H9 (cell line): ENCODE measurements at regions not wholly inside any gene's neighbourhood (a gene's known extent, or its start where the extent isn't known, plus 50 kb on each side); places are given as distances from the start of the nearest gene placed in this dataset.
A peak's percentile ranks its signal among the peaks of the same experiment; 100 is the strongest.

Experiments used
- DNase-seq: peaks from one replicate; pipeline ENCODE4 v3.0.0-alpha.2; 2017
- H2AFZ ChIP-seq: one replicate; pipeline ENCODE4 v1.6.1; 2013; ENCODE audit warnings: mild to moderate bottlenecking, low read length, control low read depth, moderate library complexity
- H2AK5ac ChIP-seq: 2 replicates; pipeline ENCODE4 v1.6.1; 2013; ENCODE audit warnings: low read length, control low read depth, mixed read lengths; ENCODE audit not compliant: insufficient read length
- H2BK120ac ChIP-seq: one replicate; pipeline ENCODE4 v1.6.1; 2013; ENCODE audit warnings: low read depth, mild to moderate bottlenecking, low read length, control low read depth, inconsistent platforms; ENCODE audit not compliant: poor library complexity, severe bottlenecking
- H2BK12ac ChIP-seq: 2 replicates; pipeline ENCODE4 v1.6.1; 2013; ENCODE audit warnings: low read length, control low read depth, mixed read lengths, low read depth; ENCODE audit not compliant: insufficient read length
- H2BK15ac ChIP-seq: 2 replicates; pipeline ENCODE4 v1.6.1; 2013; ENCODE audit warnings: low read depth, low read length, control low read depth
- H2BK20ac ChIP-seq: one replicate; pipeline ENCODE4 v1.6.1; 2013; ENCODE audit warnings: low read depth, mild to moderate bottlenecking, low read length, control low read depth, inconsistent platforms; ENCODE audit not compliant: poor library complexity, severe bottlenecking
- H2BK5ac ChIP-seq: 2 replicates; pipeline ENCODE4 v1.6.1; 2013; ENCODE audit warnings: low read length, control low read depth, mixed read lengths; ENCODE audit not compliant: insufficient read length
- H3K14ac ChIP-seq: 2 replicates; pipeline ENCODE4 v1.6.1; 2013; ENCODE audit warnings: low read length, control low read depth; ENCODE audit not compliant: insufficient read depth
- H3K18ac ChIP-seq: 2 replicates; pipeline ENCODE4 v1.6.1; 2013; ENCODE audit warnings: low read depth, mild to moderate bottlenecking, mixed read lengths, low read length, control low read depth; ENCODE audit not compliant: insufficient read length
- H3K23ac ChIP-seq: 2 replicates; pipeline ENCODE4 v1.6.1; 2013; ENCODE audit warnings: low read length, control low read depth, mixed read lengths, low read depth; ENCODE audit not compliant: insufficient read length
- H3K23me2 ChIP-seq: 2 replicates; pipeline ENCODE4 v1.6.1; 2013; ENCODE audit warnings: low read depth, mild to moderate bottlenecking, mixed read lengths, low read length, control low read depth; ENCODE audit not compliant: insufficient read length, poor library complexity, severe bottlenecking
- H3K27ac ChIP-seq: 2 replicates; pipeline ENCODE4 v1.5.1; 2013; ENCODE audit warnings: low read length, control low read depth, mixed read lengths, low read depth; ENCODE audit not compliant: insufficient read length
- H3K27me3 ChIP-seq: 2 replicates; pipeline ENCODE4 v1.6.1; 2013; ENCODE audit warnings: low read length, control low read depth, inconsistent platforms; ENCODE audit not compliant: insufficient read depth
- H3K4ac ChIP-seq: 2 replicates; pipeline ENCODE4 v1.6.1; 2013; ENCODE audit warnings: low read depth, mild to moderate bottlenecking, control low read depth, inconsistent platforms, low read length, moderate library complexity
- H3K4me1 ChIP-seq: 2 replicates; pipeline ENCODE4 v1.6.1; 2013; ENCODE audit warnings: low read length, control low read depth, inconsistent platforms; ENCODE audit not compliant: insufficient read depth
- H3K4me2 ChIP-seq: 2 replicates; pipeline ENCODE4 v1.6.1; 2013; ENCODE audit warnings: low read length, control low read depth, mixed read lengths; ENCODE audit not compliant: insufficient read length, insufficient read depth
- H3K56ac ChIP-seq: 2 replicates; pipeline ENCODE4 v1.6.1; 2013; ENCODE audit warnings: low read depth, mild to moderate bottlenecking, mixed read lengths, low read length, control low read depth; ENCODE audit not compliant: insufficient read length
- H3K79me1 ChIP-seq: 2 replicates; pipeline ENCODE4 v1.6.1; 2013; ENCODE audit warnings: low read depth, mild to moderate bottlenecking, moderate library complexity, low read length, control low read depth, inconsistent platforms; ENCODE audit not compliant: insufficient read depth, poor library complexity, severe bottlenecking
- H3K79me2 ChIP-seq: 2 replicates; pipeline ENCODE4 v1.6.1; 2013; ENCODE audit warnings: low read length, control low read depth, inconsistent platforms; ENCODE audit not compliant: insufficient read depth
- H3K9ac ChIP-seq: 2 replicates; pipeline ENCODE4 v1.6.1; 2013; ENCODE audit warnings: low read length, control low read depth, mixed read lengths; ENCODE audit not compliant: insufficient read length; ENCODE audit errors: extremely low read depth
- H3K9me3 ChIP-seq: one replicate; pipeline ENCODE4 v1.6.1; 2013; ENCODE audit warnings: low read depth, low read length, inconsistent platforms; ENCODE audit not compliant: control insufficient read depth
- H3T11ph ChIP-seq: one replicate; pipeline ENCODE4 v1.6.1; 2013; ENCODE audit warnings: mild to moderate bottlenecking, low read length, control low read depth, inconsistent platforms
- H4K20me1 ChIP-seq: one replicate; pipeline ENCODE4 v1.6.1; 2013; ENCODE audit not compliant: control insufficient read depth, insufficient read length, insufficient read depth
- H4K5ac ChIP-seq: 2 replicates; pipeline ENCODE4 v1.6.1; 2013; ENCODE audit warnings: low read depth, mild to moderate bottlenecking, mixed read lengths, low read length, control low read depth; ENCODE audit not compliant: insufficient read length
- H4K8ac ChIP-seq: replicated peaks from 2 replicates; pipeline ENCODE4 v1.6.1; 2013; ENCODE audit warnings: low read length, control low read depth, mixed read lengths, low read depth; ENCODE audit not compliant: insufficient read length
- H4K91ac ChIP-seq: 2 replicates; pipeline ENCODE4 v1.6.1; 2013; ENCODE audit warnings: low read depth, mild to moderate bottlenecking, moderate library complexity, mixed read lengths, low read length, control low read depth; ENCODE audit not compliant: insufficient read length
- H3K27ac Mint-ChIP-seq, 3 experiments: 2 replicates in 2 of 3; 3 replicates in 1 of 3; pipeline ENCODE4 v1.8.0; 2020 to 2021; ENCODE audit warnings: mixed read lengths in 3 of 3, mild to moderate bottlenecking in 1 of 3, moderate library complexity in 1 of 3
- H3K27me3 Mint-ChIP-seq: 2 replicates; pipeline ENCODE4 v1.8.0; 2021; ENCODE audit warnings: low read depth, mild to moderate bottlenecking, moderate library complexity, mixed read lengths
- H3K36me3 Mint-ChIP-seq, 3 experiments: 2 replicates in 2 of 3; 3 replicates in 1 of 3; pipeline ENCODE4 v1.8.0; 2020 to 2021; ENCODE audit warnings: low read depth in 3 of 3, mixed read lengths in 3 of 3; ENCODE audit not compliant: insufficient read depth in 1 of 3
- H3K4me1 Mint-ChIP-seq, 2 experiments: 2 replicates each; pipeline ENCODE4 v1.8.0; 2020; ENCODE audit warnings: mixed read lengths in 2 of 2
- H3K4me3 Mint-ChIP-seq, 2 experiments: 2 replicates in 1 of 2; 3 replicates in 1 of 2; pipeline ENCODE4 v1.8.0; 2020 to 2021; ENCODE audit warnings: mild to moderate bottlenecking in 2 of 2, mixed read lengths in 2 of 2, moderate library complexity in 1 of 2
- H3K9me3 Mint-ChIP-seq, 2 experiments: 2 replicates in 1 of 2; 3 replicates in 1 of 2; pipeline ENCODE4 v1.8.0; 2020; ENCODE audit warnings: mild to moderate bottlenecking in 2 of 2, mixed read lengths in 2 of 2, moderate library complexity in 1 of 2
- WGBS: extraction: QIAGEN DNeasy Blood & Tissue Kit; methylation state at CpG from one replicate; pipeline ENCODE4 v1.1.7; 2013; ENCODE audit warnings: missing lambda C conversion rate, low lambda C conversion rate, mixed read lengths; ENCODE audit not compliant: insufficient read length; ENCODE audit errors: extremely low coverage; 5-methylcytosine and 5-hydroxymethylcytosine counted together
- TF ChIP-seq, protein P1 (sequence below): fragments of 200-600 bp; sonication (generic); conservative IDR thresholded peaks from 3 replicates; pipeline ENCODE4 v1.8.0; 2021; ENCODE audit warnings: antibody characterized with exemption, mild to moderate bottlenecking

DNA sequence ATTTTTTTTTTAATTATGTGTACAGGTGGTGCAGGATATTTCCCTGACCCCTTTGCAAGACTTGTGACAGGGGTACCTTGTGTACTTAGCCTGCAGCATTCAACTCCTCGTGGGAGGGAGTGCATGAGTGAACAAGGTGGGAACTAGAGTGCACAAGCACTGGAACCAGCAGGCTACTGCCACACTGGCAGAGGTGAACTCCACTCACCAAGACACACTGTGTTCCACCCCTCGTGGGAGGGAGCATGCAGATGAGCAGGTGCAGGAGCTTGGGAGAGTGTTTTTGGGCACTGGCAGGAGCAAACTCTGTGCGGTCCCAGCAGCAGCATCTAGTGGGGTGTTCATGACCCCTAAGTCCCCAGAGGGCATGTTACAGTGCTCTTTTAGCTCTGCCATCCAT, 282.7 kb upstream of the PLET1 start:
- H3T11ph ChIP-seq, result no peak overlapping the region
- H4K20me1 ChIP-seq, result no peaks in the 10 kb centered on the region
- H3K23ac ChIP-seq, result no peak overlapping the region
- H3K4ac ChIP-seq, result no peak overlapping the region
- no peaks in the 10 kb centered on the region for H3K4me1 ChIP-seq
- Mint-ChIP-seq H3K27ac (no peak overlapping the region), H3K27me3 (peaks cover 6% of the 10 kb centered on the region), H3K36me3 (peaks cover 8 to 16% (median 15%) of the 10 kb centered on the region in 3 experiments), H3K9me3 (peaks cover 16 to 20% of the 10 kb centered on the region in 2 experiments), H3K4me3 (no peak overlapping the region), H3K4me1 (peaks cover 14 to 17% of the 10 kb centered on the region in 2 experiments)
- H2BK15ac ChIP-seq, result no peak overlapping the region
- no peaks in the 10 kb centered on the region for H3K79me1 ChIP-seq
- no peak overlapping the region for H4K5ac ChIP-seq
- TF ChIP-seq, protein P1, sequence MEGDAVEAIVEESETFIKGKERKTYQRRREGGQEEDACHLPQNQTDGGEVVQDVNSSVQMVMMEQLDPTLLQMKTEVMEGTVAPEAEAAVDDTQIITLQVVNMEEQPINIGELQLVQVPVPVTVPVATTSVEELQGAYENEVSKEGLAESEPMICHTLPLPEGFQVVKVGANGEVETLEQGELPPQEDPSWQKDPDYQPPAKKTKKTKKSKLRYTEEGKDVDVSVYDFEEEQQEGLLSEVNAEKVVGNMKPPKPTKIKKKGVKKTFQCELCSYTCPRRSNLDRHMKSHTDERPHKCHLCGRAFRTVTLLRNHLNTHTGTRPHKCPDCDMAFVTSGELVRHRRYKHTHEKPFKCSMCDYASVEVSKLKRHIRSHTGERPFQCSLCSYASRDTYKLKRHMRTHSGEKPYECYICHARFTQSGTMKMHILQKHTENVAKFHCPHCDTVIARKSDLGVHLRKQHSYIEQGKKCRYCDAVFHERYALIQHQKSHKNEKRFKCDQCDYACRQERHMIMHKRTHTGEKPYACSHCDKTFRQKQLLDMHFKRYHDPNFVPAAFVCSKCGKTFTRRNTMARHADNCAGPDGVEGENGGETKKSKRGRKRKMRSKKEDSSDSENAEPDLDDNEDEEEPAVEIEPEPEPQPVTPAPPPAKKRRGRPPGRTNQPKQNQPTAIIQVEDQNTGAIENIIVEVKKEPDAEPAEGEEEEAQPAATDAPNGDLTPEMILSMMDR, result no peak
- H3K27ac ChIP-seq, result no peak overlapping the region
- WGBS, result no CpG with 5 or more reads among the region's 3 CpGs
- no peak overlapping the region for H4K8ac ChIP-seq
- H2BK12ac ChIP-seq, result no peak overlapping the region
- H3K14ac ChIP-seq, result 0 out of 2 replicates have a peak overlapping the region, but pooled peaks have one; percentile 34
- H3K4me2 ChIP-seq, result no peak overlapping the region
- no peak overlapping the region for H2BK20ac ChIP-seq
- H3K9ac ChIP-seq, result no peak overlapping the region
- no peaks in the 10 kb centered on the region for H3K79me2 ChIP-seq
- H3K23me2 ChIP-seq, result no peaks in the 10 kb centered on the region
- H2AK5ac ChIP-seq, result no peak overlapping the region
- no peak overlapping the region for H4K91ac ChIP-seq
- no peak overlapping the region for H3K56ac ChIP-seq
- no peak overlapping the region for H2BK120ac ChIP-seq
- H3K27me3 ChIP-seq, result no peaks in the 10 kb centered on the region
- no peak overlapping the region for H2AFZ ChIP-seq
- DNase-seq, result no peak
- H3K9me3 ChIP-seq, result no peaks in the 10 kb centered on the region
- H2BK5ac ChIP-seq, result no peak overlapping the region
- no peak overlapping the region for H3K18ac ChIP-seq
